HepG2 (cell line): ENCODE measurements at regions not wholly inside any gene's neighbourhood (a gene's known extent, or its start where the extent isn't known, plus 50 kb on each side); places are given as distances from the start of the nearest gene placed in this dataset.

ENCODE experiments used
- AGO2 ChIP-seq: fragments of 200-400 bp; formaldehyde crosslinking; optimal IDR thresholded peaks from 2 replicates; pipeline ENCODE3; 2017; ENCODE audit warnings: mild to moderate bottlenecking, low read depth, low read length, moderate library complexity
- ATM ChIP-seq: fragments of 450-650 bp; IDR thresholded peaks from 2 replicates; pipeline ENCODE4 v1.7.1; 2017; ENCODE audit warnings: mild to moderate bottlenecking, borderline replicate concordance
- HES4 ChIP-seq: sonication (generic); formaldehyde crosslinking; IDR thresholded peaks from 2 replicates; pipeline ENCODE4 v1.9.0; 2021; ENCODE audit warnings: mild to moderate bottlenecking, missing genetic modification reagents, borderline replicate concordance
- HNF4G ChIP-seq, 2 experiments: sonication (generic) in 1 of 2; formaldehyde crosslinking in 1 of 2; IDR thresholded peaks; 2 replicates each; pipeline versions ENCODE4 v1.4.0 to v1.6.1; 2011 to 2020; ENCODE audit warnings: borderline replicate concordance in 2 of 2, low read depth in 2 of 2, mild to moderate bottlenecking in 2 of 2, low read length in 1 of 2, missing genetic modification reagents in 1 of 2, moderate library complexity in 1 of 2
- NCOA1 ChIP-seq: sonication (generic); formaldehyde crosslinking; IDR thresholded peaks from 2 replicates; pipeline ENCODE4 v1.9.0; 2021; ENCODE audit warnings: missing genetic modification reagents
- NFAT5 ChIP-seq: sonication (generic); formaldehyde crosslinking; IDR thresholded peaks from 2 replicates; pipeline ENCODE4 v1.4.0; 2020; ENCODE audit warnings: missing genetic modification reagents
- ONECUT2 ChIP-seq: sonication (generic); formaldehyde crosslinking; IDR thresholded peaks from 2 replicates; pipeline ENCODE4 v1.4.0; 2020; ENCODE audit warnings: missing genetic modification reagents
- SKI ChIP-seq: fragments of 450-650 bp; IDR thresholded peaks from one replicate; pipeline ENCODE4 v1.6.1; 2018; ENCODE audit warnings: mild to moderate bottlenecking; ENCODE audit not compliant: partially characterized antibody
- SP2 ChIP-seq: sonication (generic); formaldehyde crosslinking; IDR thresholded peaks from 2 replicates; pipeline ENCODE4 v1.5.1; 2020; ENCODE audit warnings: mild to moderate bottlenecking, missing genetic modification reagents
- ZFP36L1 ChIP-seq: sonication (generic); formaldehyde crosslinking; IDR thresholded peaks from 2 replicates; pipeline ENCODE4 v1.8.0; 2022; ENCODE audit warnings: mild to moderate bottlenecking, missing genetic modification reagents, moderate library complexity
- ZFP41 ChIP-seq: sonication (generic); formaldehyde crosslinking; IDR thresholded peaks from 2 replicates; pipeline ENCODE4 v1.4.0; 2020; ENCODE audit warnings: mild to moderate bottlenecking, missing genetic modification reagents, borderline replicate concordance
- ZFP62 ChIP-seq: sonication (generic); formaldehyde crosslinking; IDR thresholded peaks from 2 replicates; pipeline ENCODE4 v1.4.0; 2020; ENCODE audit warnings: missing genetic modification reagents
- ZNF10 ChIP-seq: sonication (generic); formaldehyde crosslinking; IDR thresholded peaks from 2 replicates; pipeline ENCODE4 v1.4.0; 2020; ENCODE audit warnings: mild to moderate bottlenecking, low read depth, missing genetic modification reagents, borderline replicate concordance
- ZNF367 ChIP-seq: sonication (generic); formaldehyde crosslinking; IDR thresholded peaks from 2 replicates; pipeline ENCODE4 v1.4.0; 2020; ENCODE audit warnings: missing genetic modification reagents, borderline replicate concordance
- ZNF382 ChIP-seq: sonication (generic); formaldehyde crosslinking; IDR thresholded peaks from 2 replicates; pipeline ENCODE4 v1.5.0; 2020; ENCODE audit warnings: missing genetic modification reagents, mild to moderate bottlenecking, borderline replicate concordance
- ZNF414 ChIP-seq: sonication (generic); formaldehyde crosslinking; IDR thresholded peaks from 2 replicates; pipeline ENCODE4 v1.5.0; 2020; ENCODE audit warnings: missing genetic modification reagents
- ZNF574 ChIP-seq: sonication (generic); formaldehyde crosslinking; IDR thresholded peaks from 2 replicates; pipeline ENCODE4 v1.4.0; 2020; ENCODE audit warnings: missing genetic modification reagents
- ZNF761 ChIP-seq: sonication (generic); formaldehyde crosslinking; conservative IDR thresholded peaks from 2 replicates; pipeline ENCODE4 v1.4.0; 2020; ENCODE audit warnings: mild to moderate bottlenecking, missing genetic modification reagents
- ZNF772 ChIP-seq: sonication (generic); formaldehyde crosslinking; IDR thresholded peaks from 2 replicates; pipeline ENCODE4 v1.5.0; 2020; ENCODE audit warnings: mild to moderate bottlenecking, missing genetic modification reagents
- ZNF792 ChIP-seq: IDR thresholded peaks from 2 replicates; pipeline ENCODE4 v1.6.1; 2016

GRCh38 chr15:67915461-67916374 lies 75.9 kb upstream of the RNU6-1 start (continued):
- TF ChIP-seq ZNF367 (no peak; the same call in 1 of the 2 replicates), ZFP36L1 (peak; percentile 97), ZNF574 (peak; percentile 71), ZNF772 (CRISPR knock-in tag) (peak; percentile 71; the same call in 1 of the 2 replicates), ZNF761 (CRISPR knock-in tag) (no peak), ZFP41 (no peak), HES4 (CRISPR knock-in tag) (no peak), NFAT5 (0 out of 2 replicates have a peak, but pooled peaks have one; percentile 64), ZNF414 (CRISPR knock-in tag) (peak; percentile 43; the same call in 1 of the 2 replicates), NCOA1 (no peak), ZNF382 (CRISPR knock-in tag) (no peak), SP2 (CRISPR knock-in tag) (no peak), AGO2 (no peak), ZNF792 (CRISPR knock-in tag) (no peak; the same call in 1 of the 2 replicates), HNF4G (IDR thresholded peaks at IDR 0.05; ENCODE audit: borderline replicate concordance, low read depth, low read length) (peak; percentile 76; the same call in 1 of the 2 replicates), HNF4G (CRISPR knock-in tag; IDR thresholded peaks at IDR 0.05; ENCODE audit: borderline replicate concordance, low read depth) (0 out of 2 replicates have a peak, but pooled peaks have one; percentile 29), ATM (no peak), ZNF10 (no peak), ZFP62 (CRISPR knock-in tag) (no peak), ONECUT2 (CRISPR knock-in tag) (peak; percentile 15; the same call in 1 of the 2 replicates), SKI (peak; percentile 63)
